Adipose tissue (tissue), 3 donors: ENCODE measurements at regions not wholly inside any gene's neighbourhood (a gene's known extent, or its start where the extent isn't known, plus 50 kb on each side); places are given as distances from the start of the nearest gene placed in this dataset.

ENCODE experiments used
- H3K27ac ChIP-seq: one replicate; pipeline ENCODE4 v1.5.1; 2013; ENCODE audit warnings: low read depth, low read length
- WGBS, 3 donors: extraction: QIAGEN DNeasy Blood & Tissue Kit; methylation state at CpG; one replicate each; pipeline ENCODE4 v1.1.7; 2013; 5-methylcytosine and 5-hydroxymethylcytosine counted together
- donor health status: healthy with polysubstance abuse.
- donor health status: Bipolar disorder and iron deficiency.
- donor health status: healthy.

DNA sequence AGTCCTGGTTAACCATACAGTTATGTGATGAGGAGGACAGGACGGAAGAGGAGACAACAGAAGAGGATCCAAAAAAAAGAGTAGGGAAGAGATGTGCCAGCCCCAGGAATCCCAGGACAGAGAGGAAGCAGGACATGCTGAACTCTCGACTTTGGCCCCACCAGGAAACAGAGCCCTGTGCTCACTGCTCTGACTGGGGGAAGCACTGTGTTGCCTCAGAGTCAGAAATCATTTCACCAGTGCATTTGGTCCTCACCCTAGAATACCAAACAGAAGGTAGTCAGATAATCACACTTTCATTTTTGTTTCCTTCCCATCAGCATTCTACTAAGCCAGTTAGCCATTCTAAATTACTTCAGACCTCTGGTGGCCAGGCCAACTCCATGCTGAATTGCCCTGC, 421.0 kb upstream of the CDH5 start:
- H3K27ac ChIP-seq: no peak overlapping the region
- 47 to 77% (median 72%) methylated on average over 2 of the region's 2 CpGs for WGBS, 3 donors

DNA sequence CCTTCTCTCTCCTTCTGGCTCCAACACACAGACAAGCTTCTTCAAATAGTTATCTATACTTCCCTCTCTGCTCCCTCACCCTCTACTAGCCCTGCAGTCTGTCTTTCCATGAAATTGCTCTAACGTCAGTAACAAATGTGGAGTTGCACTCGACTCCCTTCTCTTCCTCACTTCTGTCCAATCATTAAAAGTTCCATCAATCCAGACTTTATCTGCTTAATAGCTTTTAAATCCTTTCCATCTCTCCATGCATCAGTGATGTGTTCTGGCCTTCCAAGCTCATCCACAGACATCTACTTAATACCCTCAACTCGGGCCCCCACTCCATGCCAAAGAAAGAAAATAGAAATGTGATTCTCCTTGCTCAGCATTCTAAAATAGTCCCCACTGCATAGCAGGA, 422.1 kb upstream of the CDH5 start:
- WGBS, 3 donors: 18 to 51% (median 37%) methylated on average over 3 of the region's 3 CpGs
- no peak overlapping the region for H3K27ac ChIP-seq

GRCh38 chr16:65940711-65941110, 425.8 kb upstream of the CDH5 start:
- 48 to 80% (median 80%) methylated on average over 1 of the region's 1 CpG for WGBS, 3 donors
- H3K27ac ChIP-seq: no peak overlapping the region

DNA sequence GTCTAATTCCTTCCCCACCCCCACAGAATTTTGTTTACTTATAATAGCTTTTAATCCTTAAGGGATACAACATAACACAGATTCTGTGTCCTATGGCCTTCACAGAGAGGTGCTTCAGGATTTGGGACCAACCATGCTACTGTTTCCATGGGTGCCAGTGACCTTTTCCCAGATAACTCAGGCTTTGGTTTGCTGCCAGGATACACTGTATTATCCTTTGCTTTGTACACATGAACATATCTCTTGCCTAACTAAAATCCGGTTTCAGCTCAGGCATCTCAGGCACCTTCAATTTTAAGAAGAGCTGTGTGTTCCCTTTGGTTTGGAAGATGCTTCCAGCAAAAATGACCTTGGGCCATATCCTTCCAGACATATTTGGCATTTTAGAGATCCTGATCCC, 428.4 kb upstream of the CDH5 start:
- 45 to 92% (median 89%) methylated on average over 1 of the region's 1 CpG for WGBS, 3 donors
- H3K27ac ChIP-seq: no peak overlapping the region

DNA sequence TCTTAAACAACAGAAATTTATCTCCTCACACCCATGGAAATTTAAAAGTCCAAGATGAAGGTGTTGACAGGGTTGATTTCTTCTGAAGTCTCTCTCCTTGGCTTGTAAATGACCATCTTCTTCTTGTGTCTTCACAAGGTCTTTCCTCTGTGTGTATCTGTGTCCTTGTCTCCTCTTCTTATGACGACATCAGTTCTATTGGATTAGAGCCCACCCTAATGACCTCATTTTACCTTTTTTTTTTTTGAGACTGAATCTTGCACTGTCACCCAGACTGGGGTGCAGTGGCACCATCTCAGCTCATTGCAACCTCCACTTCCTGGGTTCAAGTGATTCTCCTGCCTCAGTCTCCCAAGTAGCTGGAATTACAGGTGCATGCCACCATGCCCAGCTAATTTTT, 429.0 kb upstream of the CDH5 start:
- H3K27ac ChIP-seq: no peak overlapping the region
- 73 to 87% (median 79%) methylated on average over 1 of the region's 1 CpG for WGBS, 3 donors

DNA sequence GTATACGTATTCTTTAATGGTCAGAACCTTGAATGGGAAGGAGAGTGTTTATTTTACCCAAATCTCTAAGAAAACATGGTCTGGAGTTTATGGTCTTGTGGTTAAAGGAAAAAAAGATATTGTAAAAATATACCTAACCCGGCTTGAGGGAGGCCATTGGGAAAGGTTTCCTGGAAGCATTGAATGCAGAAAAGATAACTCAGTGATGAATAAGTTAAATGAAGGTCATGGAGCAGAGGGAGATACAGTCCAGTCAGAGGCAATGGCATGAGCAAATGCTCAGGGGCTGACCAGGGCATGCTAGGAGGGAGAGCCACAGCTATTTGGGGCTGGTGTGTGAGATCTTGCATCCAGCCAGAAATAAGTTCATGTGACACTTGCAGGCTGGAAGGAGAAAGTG, 430.4 kb upstream of the CDH5 start:
- whole genome bisulfite sequencing, 3 donors: 73 to 77% (median 77%) methylated on average over 2 of the region's 2 CpGs
- H3K27ac ChIP-seq: no peak overlapping the region

DNA sequence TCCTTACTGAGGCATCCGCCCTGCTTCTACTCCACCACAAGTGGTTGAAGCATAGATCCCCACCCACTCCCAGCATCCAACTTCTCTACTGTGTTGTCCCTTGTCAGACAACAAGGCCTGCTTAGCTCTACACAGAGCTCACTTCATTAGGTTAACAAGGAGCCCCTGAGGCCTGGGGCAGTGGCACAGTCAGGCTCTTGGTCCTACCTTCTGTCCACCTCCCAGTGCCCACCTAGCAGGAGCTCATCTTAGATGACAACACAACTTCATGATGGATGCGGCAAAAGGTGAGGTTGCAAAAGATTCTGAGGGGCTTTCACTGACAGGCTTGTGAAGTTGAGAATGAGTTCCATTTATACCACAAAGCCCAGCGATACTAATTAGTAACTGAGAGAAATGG, 432.0 kb upstream of the CDH5 start:
- 91 to 97% (median 92%) methylated on average over 3 of the region's 3 CpGs for WGBS, 3 donors

GRCh38 chr16:65933703-65934102, 432.8 kb upstream of the CDH5 start:
- 72 to 86% (median 82%) methylated on average over 3 to 4 of the region's 4 CpGs for WGBS, 3 donors
- no peak overlapping the region for H3K27ac ChIP-seq

More for the DNA sequence above, 432.0 kb upstream of the CDH5 start:
- no peak overlapping the region for H3K27ac ChIP-seq

- no peak overlapping the region for H3K27ac ChIP-seq
- WGBS, 3 donors: 59 to 73% (median 70%) methylated on average over 7 of the region's 7 CpGs
These were observed 434.0 kb upstream of the CDH5 start for GRCh38 chr16:65932350-65933072.

DNA sequence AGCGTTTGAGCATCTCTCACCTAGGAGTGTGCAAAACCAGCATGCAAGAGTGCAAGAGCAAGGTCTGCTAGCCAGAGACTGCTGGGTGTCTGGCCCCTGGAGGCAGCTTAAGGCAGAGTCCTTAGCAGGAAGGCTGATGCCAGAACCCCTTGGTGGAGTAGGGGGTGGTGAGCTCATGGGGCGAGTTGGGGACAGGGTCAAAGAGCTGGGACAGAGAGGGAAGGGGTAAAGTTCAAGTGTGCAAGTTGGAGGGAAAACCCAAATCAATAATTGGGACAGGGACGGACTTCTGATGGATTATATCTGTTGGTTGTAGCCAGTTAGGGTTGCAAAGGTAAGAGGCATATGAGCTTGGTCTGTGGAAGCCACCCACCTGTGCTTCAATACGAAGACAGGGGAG, 443.6 kb upstream of the CDH5 start:
- WGBS, 3 donors: 51 to 79% (median 79%) methylated on average over 4 of the region's 4 CpGs
- no peak overlapping the region for H3K27ac ChIP-seq

DNA sequence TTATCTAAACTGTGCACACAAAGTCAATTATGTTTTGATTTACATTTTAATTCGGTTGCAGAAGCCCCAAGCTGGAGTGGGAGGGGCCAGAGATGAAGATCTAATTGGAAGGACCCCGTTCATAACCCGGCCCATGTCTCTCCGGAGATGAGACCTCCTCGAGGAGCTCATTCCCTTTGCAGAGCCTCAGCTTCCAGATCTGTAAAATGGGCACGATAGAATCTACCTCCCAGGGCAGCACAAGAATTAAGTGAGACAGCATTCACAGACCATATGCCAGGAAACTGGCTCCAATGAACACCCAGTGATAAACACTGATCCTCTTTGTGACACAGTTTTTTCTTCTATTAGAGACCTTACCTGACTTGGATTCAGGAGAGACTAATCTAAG, 446.5 kb upstream of the CDH5 start:
- 76 to 93% (median 91%) methylated on average over 6 of the region's 6 CpGs for WGBS, 3 donors
- H3K27ac ChIP-seq: no peak overlapping the region

DNA sequence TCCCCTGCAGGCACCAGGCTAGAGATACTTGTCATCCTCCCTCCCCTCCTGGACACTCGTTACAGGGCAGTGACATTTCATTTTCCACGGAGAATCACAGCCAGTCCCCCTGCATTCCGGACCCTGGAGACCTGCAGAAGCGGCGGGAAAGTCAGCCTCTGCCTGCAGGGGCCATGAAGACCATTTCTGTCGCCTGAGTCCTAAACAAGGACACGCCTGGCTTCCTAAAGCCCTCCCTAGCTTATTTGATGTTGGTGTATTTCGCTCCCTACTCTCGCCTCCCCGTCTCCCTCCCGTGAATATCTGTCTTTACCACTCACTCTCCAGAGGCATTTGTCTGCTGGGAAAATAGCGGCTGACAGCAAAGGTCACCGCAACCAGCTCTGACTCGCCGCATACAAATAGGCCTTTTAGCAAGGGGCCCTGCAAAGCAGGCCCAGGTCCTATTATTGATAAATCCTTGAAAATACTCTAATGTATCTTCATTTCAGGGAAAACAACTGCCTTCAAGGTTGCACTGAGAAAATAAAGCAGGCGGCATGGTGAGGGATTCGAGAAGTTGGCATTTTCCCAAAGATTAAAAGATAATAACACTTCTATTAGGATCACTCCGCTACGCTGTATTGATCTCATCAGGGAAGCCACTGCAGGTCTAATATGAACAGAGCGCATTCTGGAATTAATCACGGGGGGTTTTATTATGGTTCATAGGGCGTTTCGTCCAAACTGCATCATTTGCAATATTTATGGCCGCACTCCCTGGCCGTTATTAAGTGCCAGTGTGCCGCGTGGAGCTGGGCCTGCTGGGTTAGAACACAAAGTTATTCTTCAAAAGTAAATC, 447.1 kb upstream of the CDH5 start:
- WGBS, 3 donors: 31 to 82% (median 80%) methylated on average over 27 of the region's 27 CpGs
- no peak overlapping the region for H3K27ac ChIP-seq

DNA sequence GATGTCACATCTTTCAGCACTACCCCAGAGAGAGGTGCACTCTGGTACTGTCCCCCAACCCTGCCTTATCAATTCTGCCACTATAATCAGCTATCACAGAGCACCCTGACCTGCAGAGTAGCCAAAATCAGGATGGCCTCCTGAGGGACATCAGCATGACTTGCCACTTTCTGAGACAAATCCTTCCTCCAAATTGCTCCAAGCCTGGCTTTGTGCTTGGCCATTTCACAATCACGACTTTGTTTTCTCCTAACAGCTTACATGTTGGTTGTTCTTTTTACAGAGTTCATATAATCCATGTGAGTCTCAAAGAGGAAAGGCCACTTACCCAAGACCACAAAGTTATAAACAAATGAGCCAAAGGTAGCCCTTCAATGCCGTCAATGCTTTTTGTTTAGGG, 449.0 kb upstream of the CDH5 start:
- H3K27ac ChIP-seq: no peak overlapping the region
- WGBS, 3 donors: 71 to 85% (median 75%) methylated on average over 2 of the region's 2 CpGs

GRCh38 chr16:65916995-65917394, 449.5 kb upstream of the CDH5 start:
- WGBS, 3 donors: 45 to 56% (median 55%) methylated on average over 4 of the region's 4 CpGs
- H3K27ac ChIP-seq: no peak overlapping the region

DNA sequence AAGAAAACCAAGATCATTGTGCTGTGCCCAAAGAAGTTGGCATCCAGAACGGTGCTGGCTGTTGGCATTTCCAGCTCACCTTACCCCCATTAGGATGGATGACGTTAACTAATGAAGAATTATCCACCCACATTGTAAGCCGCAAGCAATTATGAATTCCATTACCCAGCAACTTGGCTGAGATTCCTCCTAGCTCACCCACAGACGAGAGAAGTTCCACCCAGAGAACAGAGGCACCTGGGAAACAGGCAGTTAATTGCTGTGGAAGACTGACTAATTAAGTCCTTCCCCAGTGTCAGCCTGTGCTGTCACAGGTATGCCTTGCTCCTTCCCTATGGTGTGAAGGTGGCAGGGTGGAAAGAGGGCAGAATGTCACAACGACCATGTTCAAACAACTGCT, 456.2 kb upstream of the CDH5 start:
- no peak overlapping the region for H3K27ac ChIP-seq
- WGBS, 3 donors: 68 to 77% (median 70%) methylated on average over 5 of the region's 5 CpGs

GRCh38 chr16:65909310-65910050, 457.0 kb upstream of the CDH5 start:
- no peak overlapping the region for H3K27ac ChIP-seq
- WGBS, 3 donors: 38 to 61% (median 56%) methylated on average over 7 of the region's 7 CpGs

- WGBS, 3 donors: 44 to 78% (median 67%) methylated on average over 3 of the region's 3 CpGs
- H3K27ac ChIP-seq: no peak overlapping the region
These were observed 457.9 kb upstream of the CDH5 start for GRCh38 chr16:65908568-65908967.

DNA sequence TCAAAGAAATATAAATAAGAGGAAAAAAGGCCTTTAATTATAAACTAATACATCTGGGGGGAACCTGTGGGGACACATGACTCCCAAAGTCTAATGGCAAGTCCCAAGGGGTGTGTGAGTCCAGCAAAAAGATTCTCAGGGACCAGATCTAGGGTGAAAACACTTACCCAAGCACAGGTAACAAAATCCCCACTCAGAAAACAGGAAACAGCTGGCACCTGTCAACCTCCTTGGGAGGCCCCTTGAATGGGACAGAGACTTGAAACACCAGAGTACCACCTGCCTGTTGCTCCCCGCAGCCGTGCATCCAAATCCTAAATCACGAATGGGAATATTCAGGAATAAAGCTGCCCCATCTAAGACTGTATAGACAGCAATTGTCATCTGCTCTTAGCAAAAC, 461.2 kb upstream of the CDH5 start:
- H3K27ac ChIP-seq: no peak overlapping the region
- 70 to 75% (median 72%) methylated on average over 3 of the region's 3 CpGs for WGBS, 3 donors

GRCh38 chr16:65896448-65897153, 469.9 kb upstream of the CDH5 start:
- no peak overlapping the region for H3K27ac ChIP-seq
- 64 to 78% (median 77%) methylated on average over 6 of the region's 6 CpGs for WGBS, 3 donors
